Transverse colon (tissue), 4 donors: ENCODE measurements at regions not wholly inside any gene's neighbourhood (a gene's known extent, or its start where the extent isn't known, plus 50 kb on each side); places are given as distances from the start of the nearest gene placed in this dataset.

Source experiments
- DNase-seq: peaks from one replicate; pipeline ENCODE4 v3.0.0-alpha.2; 2019
- H3K27ac ChIP-seq, 4 donors: fragments of 200-600 bp; sonication (generic); 2 replicates each; pipeline ENCODE4 v1.5.1; 2016 to 2018; ENCODE audit warnings: inconsistent platforms in 4 of 4
- H3K27me3 ChIP-seq: fragments of 200-600 bp; sonication (generic); 2 replicates; pipeline ENCODE4 v1.5.1; 2017; ENCODE audit warnings: inconsistent platforms
- H3K36me3 ChIP-seq, 4 donors: fragments of 200-600 bp; sonication (generic); 2 replicates each; pipeline ENCODE4 v1.5.1; 2017 to 2019; ENCODE audit warnings: inconsistent platforms in 4 of 4
- H3K4me1 ChIP-seq, 4 donors: fragments of 200-600 bp; sonication (generic); 2 replicates each; pipeline ENCODE4 v1.5.1; 2017 to 2020; ENCODE audit warnings: inconsistent platforms in 4 of 4
- H3K4me3 ChIP-seq, 4 donors: fragments of 200-600 bp; sonication (generic); 1 replicate in 1 of 4; 2 replicates in 3 of 4; pipeline versions ENCODE4 v1.5.1 to v1.6.1; 2017 to 2019; ENCODE audit warnings: inconsistent platforms in 4 of 4
- H3K9me3 ChIP-seq, 2 donors: fragments of 200-600 bp; sonication (generic); 2 replicates each; pipeline ENCODE4 v1.5.1; 2017 to 2019; ENCODE audit warnings: inconsistent platforms in 2 of 2
- CTCF ChIP-seq, 5 experiments: fragments of 200-600 bp in 3 of 5; fragments of 450-650 bp in 2 of 5; sonication (generic) in 3 of 5; IDR thresholded peaks; 1 replicate in 2 of 5; 2 replicates in 3 of 5; pipeline ENCODE4 v1.5.1; 2016 to 2017; ENCODE audit warnings: antibody characterized with exemption in 5 of 5, inconsistent platforms in 3 of 5, mild to moderate bottlenecking in 2 of 5, moderate library complexity in 1 of 5
- EP300 ChIP-seq: sonication (generic); formaldehyde crosslinking; IDR thresholded peaks from one replicate; pipeline ENCODE4 v1.6.1; 2017; ENCODE audit warnings: antibody characterized with exemption, low read depth
- POLR2A ChIP-seq: fragments of 450-650 bp; IDR thresholded peaks from one replicate; pipeline ENCODE4 v1.6.1; 2016; ENCODE audit warnings: antibody characterized with exemption, mild to moderate bottlenecking, moderate library complexity
- POLR2AphosphoS5 ChIP-seq, 3 donors: sonication (generic); formaldehyde crosslinking; IDR thresholded peaks; one replicate each; pipeline ENCODE4 v1.6.1; 2016; ENCODE audit warnings: antibody characterized with exemption in 3 of 3
- WGBS, 2 donors: methylation state at CpG; one replicate each; pipeline ENCODE4 v1.1.5; 2018; ENCODE audit warnings: low coverage in 1 of 2; 5-methylcytosine and 5-hydroxymethylcytosine counted together
- in situ Hi-C, 4 donors: fragments of 200-750 bp; cut with MboI; loops; one replicate each; pipeline versions ENCODE4 v1.15.0 to v1.15.1; 2017; ENCODE audit warnings: low sequenced_read_pairs in 3 of 4, low pct_ligation_motif_present in 1 of 4, low pct_unique_long_range_greater_than_20kb in 1 of 4
- intact Hi-C: fragments of 100-400 bp; cut with DNase I; formaldehyde crosslinking; loops from one replicate; pipeline ENCODE4 v1.15.1; 2023; ENCODE audit warnings: low total_unique reads

- 67 to 72% methylated on average over 2 to 3 of the region's 3 CpGs for WGBS, 2 donors
- Histone ChIP-seq H3K27ac (no peak overlapping the region), H3K27me3 (no peaks in the 10 kb centered on the region), H3K4me1 (no peaks in the 10 kb centered on the region), H3K36me3 (no peaks in the 10 kb centered on the region), H3K4me3 (no peak overlapping the region), H3K9me3 (no peaks in the 10 kb centered on the region)
- intact Hi-C loops: no loop called here
- in situ Hi-C loops: no loop called here
- no peak for DNase-seq
- TF ChIP-seq POLR2AphosphoS5 (IDR thresholded peaks at IDR 0.05): no peak
- no peak for TF ChIP-seq POLR2A
- no peak for TF ChIP-seq CTCF (IDR thresholded peaks at IDR 0.05)
- TF ChIP-seq EP300: no peak
Measured at GRCh38 chr10:53079283-53079682, 306.7 kb upstream of the MBL2 start.

GRCh38 chr10:53076948-53077347 lies 304.4 kb upstream of the MBL2 start:
- H3K27ac ChIP-seq: no peak overlapping the region
- intact Hi-C loops (no loop called here), in situ Hi-C loops (no loop called here)
- no peaks in the 10 kb centered on the region for H3K27me3 ChIP-seq
- no peak for DNase-seq
- H3K9me3 ChIP-seq: no peaks in the 10 kb centered on the region
- H3K4me3 ChIP-seq: no peak overlapping the region
- whole genome bisulfite sequencing, 2 donors: 85 to 100% methylated on average over 2 of the region's 2 CpGs
- H3K36me3 ChIP-seq: no peaks in the 10 kb centered on the region
- H3K4me1 ChIP-seq: no peaks in the 10 kb centered on the region
- TF ChIP-seq EP300: no peak
- no peak for TF ChIP-seq POLR2A
- no peak for TF ChIP-seq CTCF (IDR thresholded peaks at IDR 0.05)
- TF ChIP-seq POLR2AphosphoS5 (IDR thresholded peaks at IDR 0.05): no peak

DNA sequence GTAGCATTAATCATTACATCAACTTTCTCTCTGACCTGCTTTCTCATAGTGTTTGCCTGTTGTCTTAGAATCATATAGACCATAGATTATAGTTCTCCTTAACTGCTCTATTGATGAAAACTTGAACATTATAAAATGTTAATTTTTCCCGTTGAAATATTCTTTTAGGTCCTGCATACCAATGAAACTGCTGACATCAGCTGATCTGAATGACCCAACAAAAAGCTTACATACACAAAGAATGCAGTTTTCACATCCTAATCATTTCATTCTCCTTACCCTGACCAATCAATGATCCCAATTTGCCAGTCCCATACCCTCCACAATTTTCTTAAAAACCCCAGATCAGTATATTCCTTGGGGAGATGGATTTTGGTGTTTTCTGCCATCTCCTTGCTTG lies 302.9 kb upstream of the MBL2 start:
- peaks cover 0 to 9% (median 2%) of the 10 kb centered on the region in 4 donors for H3K4me1 ChIP-seq
- no peaks in the 10 kb centered on the region for H3K36me3 ChIP-seq
- TF ChIP-seq POLR2AphosphoS5 (IDR thresholded peaks at IDR 0.05): no peak
- no peak for TF ChIP-seq POLR2A
- TF ChIP-seq CTCF (IDR thresholded peaks at IDR 0.05): no peak
- TF ChIP-seq EP300: no peak
- intact Hi-C loops: no loop called here
- no peak overlapping the region for H3K4me3 ChIP-seq
- no peaks in the 10 kb centered on the region for H3K27me3 ChIP-seq
- 76 to 100% methylated on average over 1 of the region's 1 CpG for WGBS, 2 donors
- H3K9me3 ChIP-seq: no peaks in the 10 kb centered on the region
- H3K27ac ChIP-seq: no peak overlapping the region
- in situ Hi-C loops: no loop called here
- no peak for DNase-seq

DNA sequence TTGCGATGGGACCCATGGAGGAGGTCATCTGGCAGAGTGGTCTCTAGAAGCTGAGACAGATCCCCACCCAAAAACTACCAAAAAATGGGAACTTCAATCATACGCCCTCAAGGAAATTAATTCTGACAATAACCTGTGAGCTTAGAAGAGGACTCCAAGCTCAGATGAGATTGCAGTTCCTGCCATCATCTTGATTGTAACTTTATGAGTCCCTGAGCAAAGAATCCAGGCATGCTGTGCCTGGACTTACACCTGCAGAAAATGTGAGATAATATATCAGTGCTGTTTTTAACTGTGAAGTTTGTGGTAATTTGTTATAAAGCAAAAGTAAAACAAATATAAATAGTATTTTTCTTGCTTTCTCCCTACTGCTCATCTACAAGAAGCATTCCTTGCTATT lies 299.6 kb upstream of the MBL2 start:
- DNase-seq: no peak
- intact Hi-C loops (no loop called here), in situ Hi-C loops (no loop called here)
- Histone ChIP-seq H3K27ac (no peak overlapping the region), H3K27me3 (no peaks in the 10 kb centered on the region), H3K4me3 (no peak overlapping the region), H3K9me3 (no peaks in the 10 kb centered on the region), H3K4me1 (peaks cover 0 to 9% (median 2%) of the 10 kb centered on the region in 4 donors), H3K36me3 (no peaks in the 10 kb centered on the region)
- TF ChIP-seq EP300 (no peak), CTCF (IDR thresholded peaks at IDR 0.05) (no peak)
- 59% methylated on average over 2 of the region's 2 CpGs; no CpG with 5 or more reads in 1 of the 2 donors for WGBS, 2 donors
